Activated CD8-positive, alpha-beta memory T cell treated with anti-CD3 and anti-CD28 coated beads for 36 hours (primary cell): ENCODE measurements at regions not wholly inside any gene's neighbourhood (a gene's known extent, or its start where the extent isn't known, plus 50 kb on each side); places are given as distances from the start of the nearest gene placed in this dataset.

Source experiments
- CTCF ChIA-PET: fragments of 350-600 bp; sonication (Branson Sonifier 250); formaldehyde crosslinking; loops from one replicate; lab custom pipeline; 2021; ENCODE audit warnings: antibody characterized with exemption; lab: Charles Lee
- POLR2A ChIA-PET: fragments of 350-600 bp; sonication (Branson Sonifier 250); formaldehyde crosslinking; loops from one replicate; lab custom pipeline; 2021; ENCODE audit warnings: antibody characterized with exemption; lab: Charles Lee

GRCh38 chr1:181142096-181142958 is 53.8 kb downstream of the IER5 start:
- CTCF ChIA-PET = interaction anchor here (0.7 to 4.7 kb wide), 35 partner anchors 9 to 627 kb away, joined by 3 to 52 read pairs (median 5); partner anchors contain the start of genes IER5, MR1 and STX6
- POLR2A ChIA-PET = interaction anchor here (0.7 to 3.9 kb wide), 7 partner anchors 37 to 640 kb away, joined by 3 to 49 read pairs (median 6); partner anchors contain the start of gene IER5

- ChIA-PET POLR2A (interaction anchor here (3.0 to 3.9 kb wide), 3 partner anchors 38 to 122 kb away, joined by 12 to 49 read pairs (median 14); partner anchors contain the start of gene IER5), CTCF (interaction anchor here (0.7 to 4.7 kb wide), 27 partner anchors 9 to 628 kb away, joined by 3 to 52 read pairs (median 6); partner anchors contain the start of genes IER5, MR1 and STX6)
These were observed 54.8 kb downstream of the IER5 start for GRCh38 chr1:181143102-181143859.

- CTCF ChIA-PET = interaction anchor here (0.8 to 2.8 kb wide), 7 partner anchors 24 to 263 kb away, joined by 3 to 10 read pairs (median 3); no protein-coding TSS in a partner anchor
- POLR2A ChIA-PET = no interaction called here
These were observed 55.7 kb downstream of the IER5 start for GRCh38 chr1:181144238-181144637.

- POLR2A ChIA-PET = no interaction called here
- CTCF ChIA-PET = interaction anchor here (1.1 to 1.8 kb wide), 2 partner anchors 86 to 110 kb away, joined by 4 to 5 read pairs; no protein-coding TSS in a partner anchor
These were observed 60.1 kb downstream of the IER5 start for GRCh38 chr1:181148636-181149035.

GRCh38 chr1:181149326-181150125 is 61.0 kb downstream of the IER5 start:
- ChIA-PET CTCF (interaction anchor here (0.7 to 2.0 kb wide), 4 partner anchors 9 to 112 kb away, joined by 3 to 5 read pairs (median 4); no protein-coding TSS in a partner anchor), POLR2A (interaction anchor here (1.0 to 1.4 kb wide), 3 partner anchors 9 to 60 kb away, joined by 3 to 6 read pairs (median 3); no protein-coding TSS in a partner anchor)

- ChIA-PET CTCF (interaction anchor here (1.1 to 2.0 kb wide), 3 partner anchors 8 to 112 kb away, joined by 4 to 5 read pairs (median 4); no protein-coding TSS in a partner anchor), POLR2A (interaction anchor here (1.4 kb wide), 1 partner anchor 60 kb away, joined by 6 read pairs; no protein-coding TSS in a partner anchor)
These were observed 61.8 kb downstream of the IER5 start for GRCh38 chr1:181150273-181150672.

GRCh38 chr1:181150842-181151241 is 62.3 kb downstream of the IER5 start:
- ChIA-PET CTCF (interaction anchor here (2.0 to 3.7 kb wide), 2 partner anchors 9 to 113 kb away, joined by 4 to 19 read pairs; no protein-coding TSS in a partner anchor), POLR2A (no interaction called here)

- POLR2A ChIA-PET = no interaction called here
- CTCF ChIA-PET = interaction anchor here (2.0 to 3.7 kb wide), 2 partner anchors 10 to 114 kb away, joined by 4 to 19 read pairs; no protein-coding TSS in a partner anchor
These were observed 63.2 kb downstream of the IER5 start for GRCh38 chr1:181151378-181152326.

- ChIA-PET POLR2A (no interaction called here), CTCF (interaction anchor here (1.5 to 3.7 kb wide), 2 partner anchors 11 to 114 kb away, joined by 3 to 19 read pairs; no protein-coding TSS in a partner anchor)
These were observed 64.6 kb downstream of the IER5 start for GRCh38 chr1:181152892-181153633.

GRCh38 chr1:181153634-181153961 is 65.1 kb downstream of the IER5 start:
- POLR2A ChIA-PET = no interaction called here
- CTCF ChIA-PET = interaction anchor here (1.5 to 3.7 kb wide), 2 partner anchors 12 to 115 kb away, joined by 3 to 19 read pairs; no protein-coding TSS in a partner anchor

- CTCF ChIA-PET = interaction anchor here (1.2 kb wide), 1 partner anchor 13 kb away, joined by 3 read pairs; no protein-coding TSS in a partner anchor
- POLR2A ChIA-PET = no interaction called here
These were observed 66.8 kb downstream of the IER5 start for GRCh38 chr1:181155339-181155738.

- ChIA-PET POLR2A (no interaction called here), CTCF (interaction anchor here (0.9 to 1.6 kb wide), 3 partner anchors 10 to 249 kb away, joined by 3 to 4 read pairs (median 4); no protein-coding TSS in a partner anchor)
These were observed 71.1 kb downstream of the IER5 start for GRCh38 chr1:181159451-181160140.

- ChIA-PET CTCF (interaction anchor here (0.9 to 1.6 kb wide), 2 partner anchors 17 to 77 kb away, joined by 3 to 4 read pairs; no protein-coding TSS in a partner anchor), POLR2A (no interaction called here)
These were observed 71.8 kb downstream of the IER5 start for GRCh38 chr1:181160322-181160721.

GRCh38 chr1:181160998-181161870 is 72.7 kb downstream of the IER5 start:
- ChIA-PET CTCF (interaction anchor here (0.9 to 2.2 kb wide), 2 partner anchors 78 to 279 kb away, joined by 3 to 6 read pairs; no protein-coding TSS in a partner anchor), POLR2A (no interaction called here)
